ENCODE measurements at regions not wholly inside any gene's neighbourhood (a gene's known extent, or its start where the extent isn't known, plus 50 kb on each side); places are given as distances from the start of the nearest gene placed in this dataset.

DNA sequence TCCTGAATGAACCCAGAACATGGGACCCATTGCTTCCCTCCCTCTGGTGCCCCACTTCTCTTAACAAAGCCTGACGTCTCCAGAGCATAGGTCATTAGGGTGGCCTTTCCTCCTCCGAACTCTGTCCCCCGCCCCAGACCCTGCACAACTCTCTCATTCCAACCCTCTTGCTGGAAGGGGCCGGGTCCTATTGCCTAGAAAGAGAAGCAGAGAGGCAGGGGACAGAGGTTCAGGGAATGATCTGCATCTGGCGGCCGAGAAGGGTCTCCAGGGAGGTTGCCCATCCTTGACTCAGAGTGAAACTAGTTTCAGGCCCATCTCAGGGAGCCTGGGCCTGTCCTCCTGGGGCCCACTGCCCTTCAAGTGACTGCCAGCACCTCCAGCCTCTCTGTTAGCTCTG is 79.0 kb downstream of the LINGO1 start:
- TF ChIP-seq KDM1A (IDR thresholded peaks at IDR 0.05) (no peak), GABPB1 (CRISPR knock-in tag; IDR thresholded peaks at IDR 0.05) (no peak), POLR2AphosphoS2 (IDR thresholded peaks at IDR 0.05; ENCODE audit: low read length) (no peak), TCF7L2 (IDR thresholded peaks at IDR 0.05; ENCODE audit: low read depth, low read length) (no peak), FIP1L1 (IDR thresholded peaks at IDR 0.05; ENCODE audit: low read depth, low read length, poor library complexity, severe bottlenecking) (no peak)

Measured in K562 (cell line).